GM21515 (cell line): ENCODE measurements at regions not wholly inside any gene's neighbourhood (a gene's known extent, or its start where the extent isn't known, plus 50 kb on each side); places are given as distances from the start of the nearest gene placed in this dataset.
"Not testable (repeated sequence)": the region's sequence is repeated elsewhere in the genome, so short reads cannot be mapped to it uniquely, and the experiment has no call there.

Experiments used
- ATAC-seq: cut with Tn5 transposase; IDR thresholded peaks from one replicate; pipeline ENCODE4 v1.9.1; 2021; ENCODE audit not compliant: unreplicated experiment

- peak; percentile 66 for ATAC-seq
These were observed 155.8 kb upstream of the LRP1B start for GRCh38 chr2:142286618-142287017.

- ATAC-seq, result no peak
These were observed 154.7 kb upstream of the LRP1B start for GRCh38 chr2:142285480-142285879.

- ATAC-seq, result not testable (repeated sequence)
These were observed 153.5 kb upstream of the LRP1B start for GRCh38 chr2:142284336-142284735.

GRCh38 chr2:142280831-142281230 is 150.0 kb upstream of the LRP1B start:
- ATAC-seq, result no peak

- no peak for ATAC-seq
These were observed 140.2 kb upstream of the LRP1B start for GRCh38 chr2:142270990-142271389.

- no peak for ATAC-seq
These were observed 139.5 kb upstream of the LRP1B start for GRCh38 chr2:142270291-142270690.

- no peak for ATAC-seq
These were observed 128.5 kb upstream of the LRP1B start for GRCh38 chr2:142259356-142259755.

- ATAC-seq, result no peak
These were observed 123.2 kb upstream of the LRP1B start for GRCh38 chr2:142254031-142254430.

GRCh38 chr2:142241016-142241415 is 110.2 kb upstream of the LRP1B start:
- ATAC-seq, result no peak

GRCh38 chr2:142236181-142236580 is 105.4 kb upstream of the LRP1B start:
- no peak for ATAC-seq

GRCh38 chr2:142234741-142235140 is 103.9 kb upstream of the LRP1B start:
- ATAC-seq, result no peak

GRCh38 chr2:142223309-142223708 is 92.5 kb upstream of the LRP1B start:
- ATAC-seq, result no peak

GRCh38 chr2:142222715-142223114 is 91.9 kb upstream of the LRP1B start:
- ATAC-seq, result no peak

GRCh38 chr2:142220901-142221300 is 90.1 kb upstream of the LRP1B start:
- ATAC-seq, result no peak

- no peak for ATAC-seq
These were observed 89.4 kb upstream of the LRP1B start for GRCh38 chr2:142220239-142220638.

GRCh38 chr2:142218471-142218870 is 87.7 kb upstream of the LRP1B start:
- no peak for ATAC-seq

GRCh38 chr2:142217804-142218203 is 87.0 kb upstream of the LRP1B start:
- ATAC-seq, result no peak

GRCh38 chr2:142200062-142200461 is 69.2 kb upstream of the LRP1B start:
- ATAC-seq, result no peak

- no peak for ATAC-seq
These were observed 68.3 kb upstream of the LRP1B start for GRCh38 chr2:142199073-142199472.

- ATAC-seq, result no peak
These were observed 60.0 kb upstream of the LRP1B start for GRCh38 chr2:142190805-142191204.

- ATAC-seq, result no peak
These were observed 58.7 kb upstream of the LRP1B start for GRCh38 chr2:142189501-142189900.

- ATAC-seq, result no peak
These were observed 57.7 kb upstream of the LRP1B start for GRCh38 chr2:142188562-142188961.

GRCh38 chr2:142180820-142181533 is 50.2 kb upstream of the LRP1B start:
- no peak for ATAC-seq
